ENCODE measurements at regions not wholly inside any gene's neighbourhood (a gene's known extent, or its start where the extent isn't known, plus 50 kb on each side); places are given as distances from the start of the nearest gene placed in this dataset.

- ATAC-seq: no peak
Measured at GRCh38 chr10:25114036-25114411, 60.8 kb upstream of the GPR158 start.

DNA sequence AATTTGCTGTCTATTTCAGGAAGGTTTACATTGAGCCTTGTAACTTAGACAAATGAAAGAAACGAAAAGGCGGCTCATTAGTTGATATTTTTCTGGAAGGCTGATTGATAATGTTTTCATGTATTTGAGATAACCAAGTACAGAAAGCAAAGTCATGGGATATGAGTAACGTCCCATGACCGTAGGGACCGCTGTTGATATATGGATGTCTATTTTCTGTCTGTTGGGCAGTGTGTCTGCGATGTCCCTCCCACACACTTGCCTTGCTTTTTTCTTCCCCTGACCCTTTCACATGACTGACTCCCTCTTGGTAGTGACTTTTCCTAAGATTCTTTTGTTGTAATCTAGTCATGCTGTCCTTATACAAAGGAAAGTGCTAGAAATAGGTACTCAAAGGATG, 57.0 kb upstream of the GPR158 start:
- no peak for ATAC-seq

DNA sequence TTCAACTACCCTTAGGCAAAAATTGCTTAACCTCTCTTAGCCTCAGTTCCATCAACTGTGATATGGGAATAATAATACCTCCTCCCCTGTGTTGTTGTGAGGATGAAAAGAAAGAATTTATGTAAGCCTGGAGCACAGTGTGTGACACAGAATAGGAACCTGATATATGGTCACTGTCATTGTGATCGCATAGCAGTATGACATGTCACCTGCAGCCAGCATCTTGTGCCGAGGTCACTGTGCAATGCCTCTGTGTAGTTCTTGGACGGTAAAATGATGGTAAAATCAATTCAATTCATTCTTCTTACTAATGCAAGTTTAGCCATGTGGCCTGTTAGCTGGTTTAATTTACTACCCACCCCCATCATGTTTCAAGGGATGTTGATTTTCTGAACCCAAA, 54.6 kb upstream of the GPR158 start:
- ATAC-seq: no peak
